ENCODE measurements at regions not wholly inside any gene's neighbourhood (a gene's known extent, or its start where the extent isn't known, plus 50 kb on each side); places are given as distances from the start of the nearest gene placed in this dataset.

GRCh38 chr14:42437809-42438208, 831.1 kb downstream of the LRFN5 start:
- no peak for DNase-seq (ENCODE audit: extremely low read depth, insufficient read length)
- H3K36me3 ChIP-seq (ENCODE audit: control insufficient read depth, insufficient read depth, low read length): no peaks in the 10 kb centered on the region
- TF ChIP-seq CTCF (IDR thresholded peaks at IDR 0.05; ENCODE audit: insufficient read depth, low read length, poor library complexity, severe bottlenecking): no peak
- H3K27me3 ChIP-seq (replicated peaks; ENCODE audit: control insufficient read depth, insufficient read depth, low read length): no peaks in the 10 kb centered on the region
- H3K4me3 ChIP-seq (replicated peaks; ENCODE audit: low read depth, low read length): no peak overlapping the region

GRCh38 chr14:42429401-42429800, 822.7 kb downstream of the LRFN5 start:
- TF ChIP-seq CTCF (IDR thresholded peaks at IDR 0.05; ENCODE audit: insufficient read depth, low read length, poor library complexity, severe bottlenecking): no peak
- Histone ChIP-seq H3K36me3 (ENCODE audit: control insufficient read depth, insufficient read depth, low read length) (no peaks in the 10 kb centered on the region), H3K27me3 (replicated peaks; ENCODE audit: control insufficient read depth, insufficient read depth, low read length) (no peaks in the 10 kb centered on the region), H3K4me3 (replicated peaks; ENCODE audit: low read depth, low read length) (no peak overlapping the region)
- DNase-seq (ENCODE audit: extremely low read depth, insufficient read length): no peak

- DNase-seq (ENCODE audit: extremely low read depth, insufficient read length): peak; percentile 13
- TF ChIP-seq CTCF (IDR thresholded peaks at IDR 0.05; ENCODE audit: insufficient read depth, low read length, poor library complexity, severe bottlenecking): no peak
- Histone ChIP-seq H3K27me3 (replicated peaks; ENCODE audit: control insufficient read depth, insufficient read depth, low read length) (no peaks in the 10 kb centered on the region), H3K36me3 (ENCODE audit: control insufficient read depth, insufficient read depth, low read length) (no peaks in the 10 kb centered on the region), H3K4me3 (replicated peaks; ENCODE audit: low read depth, low read length) (no peak overlapping the region)
Observed at GRCh38 chr14:42428996-42429395, 822.3 kb downstream of the LRFN5 start.

- H3K36me3 ChIP-seq (ENCODE audit: control insufficient read depth, insufficient read depth, low read length): no peaks in the 10 kb centered on the region
- TF ChIP-seq CTCF (IDR thresholded peaks at IDR 0.05; ENCODE audit: insufficient read depth, low read length, poor library complexity, severe bottlenecking): no peak
- DNase-seq (ENCODE audit: extremely low read depth, insufficient read length): no peak
- no peaks in the 10 kb centered on the region for H3K27me3 ChIP-seq (replicated peaks; ENCODE audit: control insufficient read depth, insufficient read depth, low read length)
- H3K4me3 ChIP-seq (replicated peaks; ENCODE audit: low read depth, low read length): no peak overlapping the region
Observed at GRCh38 chr14:42424501-42424900, 817.8 kb downstream of the LRFN5 start.

- no peak for DNase-seq (ENCODE audit: extremely low read depth, insufficient read length)
- Histone ChIP-seq H3K27me3 (replicated peaks; ENCODE audit: control insufficient read depth, insufficient read depth, low read length) (no peaks in the 10 kb centered on the region), H3K36me3 (ENCODE audit: control insufficient read depth, insufficient read depth, low read length) (no peaks in the 10 kb centered on the region), H3K4me3 (replicated peaks; ENCODE audit: low read depth, low read length) (no peak overlapping the region)
- no peak for TF ChIP-seq CTCF (IDR thresholded peaks at IDR 0.05; ENCODE audit: insufficient read depth, low read length, poor library complexity, severe bottlenecking)
Observed at GRCh38 chr14:42421377-42422078, 814.9 kb downstream of the LRFN5 start.

- H3K27me3 ChIP-seq (replicated peaks; ENCODE audit: control insufficient read depth, insufficient read depth, low read length): no peaks in the 10 kb centered on the region
- no peak for TF ChIP-seq CTCF (IDR thresholded peaks at IDR 0.05; ENCODE audit: insufficient read depth, low read length, poor library complexity, severe bottlenecking)
- no peak overlapping the region for H3K4me3 ChIP-seq (replicated peaks; ENCODE audit: low read depth, low read length)
- no peaks in the 10 kb centered on the region for H3K36me3 ChIP-seq (ENCODE audit: control insufficient read depth, insufficient read depth, low read length)
- no peak for DNase-seq (ENCODE audit: extremely low read depth, insufficient read length)
Observed at GRCh38 chr14:42420071-42420470, 813.4 kb downstream of the LRFN5 start.

All from GM06990 (cell line).